ENCODE measurements at regions not wholly inside any gene's neighbourhood (a gene's known extent, or its start where the extent isn't known, plus 50 kb on each side); places are given as distances from the start of the nearest gene placed in this dataset.
"Not testable (repeated sequence)": the region's sequence is repeated elsewhere in the genome, so short reads cannot be mapped to it uniquely, and the experiment has no call there.

GRCh38 chr2:132276571-132276981 lies 114.8 kb upstream of the ANKRD30BL start:
- Histone ChIP-seq H3K9me2 (replicated peaks; ENCODE audit: insufficient read depth, low read length) (no peaks in the 10 kb centered on the region), H3K36me3 (ENCODE audit: insufficient read depth, low read length) (no peaks in the 10 kb centered on the region), H3K4me1 (ENCODE audit: low read length) (peaks cover 25% of the 10 kb centered on the region), H3K9me3 (ENCODE audit: low read length) (peaks cover 7% of the 10 kb centered on the region; the same call in 1 of the 2 replicates), H3K79me2 (ENCODE audit: low read length) (no peaks in the 10 kb centered on the region), H3K27me3 (ENCODE audit: low read length) (no peaks in the 10 kb centered on the region), H2AFZ (ENCODE audit: low read length) (no peak overlapping the region), H3K9ac (ENCODE audit: low read length) (peak overlapping the region; percentile 56; the same call in 1 of the 2 replicates), H4K20me1 (ENCODE audit: insufficient read depth, low read depth, low read length) (no peaks in the 10 kb centered on the region), H3K4me3 (ENCODE audit: low read length) (no peak overlapping the region; the same call in 1 of the 2 replicates), H3K27ac (ENCODE audit: low read length) (peak overlapping the region; percentile 97), H3K4me2 (ENCODE audit: low read depth, low read length, poor library complexity, severe bottlenecking) (peak overlapping the region; percentile 48)
- DNase-seq: peak; percentile 95

DNA sequence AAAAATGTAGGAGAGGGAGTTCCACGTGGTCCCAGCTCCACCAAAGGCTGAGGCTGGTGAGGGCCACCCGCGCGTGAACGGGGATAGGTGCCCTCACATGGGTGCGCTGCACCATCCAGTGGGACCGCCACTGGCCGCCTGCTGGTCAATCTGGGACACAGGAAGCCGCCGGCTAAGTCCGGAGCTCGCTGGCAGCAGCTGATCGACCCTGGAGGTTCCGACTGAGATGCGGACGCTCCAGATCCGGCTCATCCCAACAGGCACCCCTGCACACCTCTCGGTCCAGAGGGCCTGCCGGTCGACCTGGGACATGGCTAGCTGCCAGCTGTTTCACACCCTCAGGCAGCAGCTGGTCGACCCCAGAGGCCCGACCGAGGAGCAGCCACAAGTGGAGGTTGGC lies 116.5 kb upstream of the ANKRD30BL start:
- no peaks in the 10 kb centered on the region for H3K79me2 ChIP-seq (ENCODE audit: low read length)
- H3K9me3 ChIP-seq (ENCODE audit: low read length): peaks cover 7% of the 10 kb centered on the region; the same call in 1 of the 2 replicates
- H3K9ac ChIP-seq (ENCODE audit: low read length): no peak overlapping the region
- no peaks in the 10 kb centered on the region for H4K20me1 ChIP-seq (ENCODE audit: insufficient read depth, low read depth, low read length)
- no peaks in the 10 kb centered on the region for H3K36me3 ChIP-seq (ENCODE audit: insufficient read depth, low read length)
- no peak for DNase-seq
- H3K27me3 ChIP-seq (ENCODE audit: low read length): no peaks in the 10 kb centered on the region
- no peak overlapping the region for H2AFZ ChIP-seq (ENCODE audit: low read length)
- H3K4me2 ChIP-seq (ENCODE audit: low read depth, low read length, poor library complexity, severe bottlenecking): no peak overlapping the region
- peak overlapping the region; percentile 97 for H3K27ac ChIP-seq (ENCODE audit: low read length)
- H3K9me2 ChIP-seq (replicated peaks; ENCODE audit: insufficient read depth, low read length): no peaks in the 10 kb centered on the region
- peaks cover 33% of the 10 kb centered on the region for H3K4me1 ChIP-seq (ENCODE audit: low read length)
- no peak overlapping the region for H3K4me3 ChIP-seq (ENCODE audit: low read length)

GRCh38 chr2:132279344-132279743 lies 117.6 kb upstream of the ANKRD30BL start:
- H3K9me2 ChIP-seq (replicated peaks; ENCODE audit: insufficient read depth, low read length): no peaks in the 10 kb centered on the region
- no peak overlapping the region for H3K4me3 ChIP-seq (ENCODE audit: low read length)
- no peaks in the 10 kb centered on the region for H3K36me3 ChIP-seq (ENCODE audit: insufficient read depth, low read length)
- H4K20me1 ChIP-seq (ENCODE audit: insufficient read depth, low read depth, low read length): no peaks in the 10 kb centered on the region
- no peak overlapping the region for H3K27ac ChIP-seq (ENCODE audit: low read length)
- no peak for DNase-seq
- no peaks in the 10 kb centered on the region for H3K79me2 ChIP-seq (ENCODE audit: low read length)
- H3K4me2 ChIP-seq (ENCODE audit: low read depth, low read length, poor library complexity, severe bottlenecking): no peak overlapping the region
- H3K4me1 ChIP-seq (ENCODE audit: low read length): peaks cover 33% of the 10 kb centered on the region
- no peak overlapping the region for H3K9ac ChIP-seq (ENCODE audit: low read length)
- peaks cover 7% of the 10 kb centered on the region; the same call in 1 of the 2 replicates for H3K9me3 ChIP-seq (ENCODE audit: low read length)
- no peak overlapping the region for H2AFZ ChIP-seq (ENCODE audit: low read length)
- no peaks in the 10 kb centered on the region for H3K27me3 ChIP-seq (ENCODE audit: low read length)

DNA sequence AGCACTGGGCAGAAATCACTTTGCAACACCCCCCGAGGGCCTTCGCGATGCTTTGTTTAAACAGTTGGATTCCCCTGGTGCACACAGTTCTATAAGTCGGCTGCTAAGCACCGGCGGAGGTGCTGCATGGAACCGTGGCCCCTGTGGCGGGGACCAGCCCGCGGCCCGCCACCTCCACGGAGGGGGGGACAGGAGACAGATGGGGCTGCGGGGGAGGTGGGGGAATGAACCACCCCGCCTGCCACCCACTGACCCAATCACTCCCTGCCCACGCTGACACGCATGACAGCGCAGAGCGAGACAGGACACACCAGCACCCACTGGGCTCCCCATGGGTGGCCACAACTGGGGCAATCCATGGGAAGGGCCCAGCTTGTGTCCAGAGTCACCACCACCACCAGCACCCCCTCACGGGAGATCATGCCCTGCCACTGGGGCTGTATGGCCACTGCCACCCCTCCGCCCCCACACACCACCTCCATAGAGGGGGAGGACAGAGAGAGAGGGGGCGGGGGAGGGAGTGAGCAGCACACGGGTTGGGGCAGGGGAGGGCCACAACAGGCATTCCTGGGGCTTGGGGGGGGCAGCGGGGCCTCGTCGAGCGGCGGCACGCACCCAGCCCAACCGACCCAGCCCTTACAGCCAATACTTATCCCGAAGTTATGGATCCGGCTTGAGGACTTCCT lies 118.3 kb upstream of the ANKRD30BL start:
- peaks cover 33% of the 10 kb centered on the region for H3K4me1 ChIP-seq (ENCODE audit: low read length)
- DNase-seq: no peak
- no peaks in the 10 kb centered on the region for H3K27me3 ChIP-seq (ENCODE audit: low read length)
- no peak overlapping the region for H3K9ac ChIP-seq (ENCODE audit: low read length)
- H3K4me3 ChIP-seq (ENCODE audit: low read length): no peak overlapping the region
- H4K20me1 ChIP-seq (ENCODE audit: insufficient read depth, low read depth, low read length): no peaks in the 10 kb centered on the region
- no peaks in the 10 kb centered on the region for H3K9me2 ChIP-seq (replicated peaks; ENCODE audit: insufficient read depth, low read length)
- H3K4me2 ChIP-seq (ENCODE audit: low read depth, low read length, poor library complexity, severe bottlenecking): no peak overlapping the region
- H3K9me3 ChIP-seq (ENCODE audit: low read length): peaks cover 7% of the 10 kb centered on the region; the same call in 1 of the 2 replicates
- no peaks in the 10 kb centered on the region for H3K79me2 ChIP-seq (ENCODE audit: low read length)
- H2AFZ ChIP-seq (ENCODE audit: low read length): no peak overlapping the region
- H3K27ac ChIP-seq (ENCODE audit: low read length): no peak overlapping the region
- no peaks in the 10 kb centered on the region for H3K36me3 ChIP-seq (ENCODE audit: insufficient read depth, low read length)

DNA sequence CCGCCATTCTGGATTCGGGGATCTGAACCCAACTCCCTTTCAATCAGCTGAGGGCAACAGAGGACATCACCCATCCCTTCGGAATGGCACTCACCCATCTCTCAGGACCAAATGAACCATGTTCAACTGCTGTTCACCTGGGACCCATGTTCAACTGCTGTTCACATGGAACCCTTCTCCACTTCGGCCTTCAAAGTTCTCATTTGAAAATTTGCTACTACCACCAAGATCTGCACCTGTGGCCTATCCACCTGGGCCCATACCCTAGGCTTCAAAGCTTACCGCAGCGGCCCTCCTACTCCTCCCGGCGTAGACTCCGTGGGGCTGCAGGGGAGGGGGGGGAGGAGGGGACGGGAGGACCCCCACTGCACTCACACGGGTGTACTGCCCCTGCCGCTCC lies 119.2 kb upstream of the ANKRD30BL start:
- Histone ChIP-seq H3K4me3 (ENCODE audit: low read length) (no peak overlapping the region), H3K9ac (ENCODE audit: low read length) (no peak overlapping the region), H3K4me1 (ENCODE audit: low read length) (peaks cover 25% of the 10 kb centered on the region), H3K4me2 (ENCODE audit: low read depth, low read length, poor library complexity, severe bottlenecking) (no peak overlapping the region), H3K27ac (ENCODE audit: low read length) (no peak overlapping the region), H2AFZ (ENCODE audit: low read length) (no peak overlapping the region), H3K27me3 (ENCODE audit: low read length) (no peaks in the 10 kb centered on the region), H4K20me1 (ENCODE audit: insufficient read depth, low read depth, low read length) (no peaks in the 10 kb centered on the region), H3K79me2 (ENCODE audit: low read length) (no peaks in the 10 kb centered on the region), H3K9me3 (ENCODE audit: low read length) (peaks cover 7% of the 10 kb centered on the region; the same call in 1 of the 2 replicates), H3K36me3 (ENCODE audit: insufficient read depth, low read length) (no peaks in the 10 kb centered on the region), H3K9me2 (replicated peaks; ENCODE audit: insufficient read depth, low read length) (no peaks in the 10 kb centered on the region)
- DNase-seq: peak; percentile 53

GRCh38 chr2:132282104-132282503 lies 120.4 kb upstream of the ANKRD30BL start:
- H3K4me2 ChIP-seq (ENCODE audit: low read depth, low read length, poor library complexity, severe bottlenecking); DNase-seq; H3K9me2 ChIP-seq (replicated peaks; ENCODE audit: insufficient read depth, low read length); H3K27me3 ChIP-seq (ENCODE audit: low read length); H4K20me1 ChIP-seq (ENCODE audit: insufficient read depth, low read depth, low read length); H3K9ac ChIP-seq (ENCODE audit: low read length); H3K79me2 ChIP-seq (ENCODE audit: low read length); H3K36me3 ChIP-seq (ENCODE audit: insufficient read depth, low read length); H3K4me3 ChIP-seq (ENCODE audit: low read length); H2AFZ ChIP-seq (ENCODE audit: low read length); H3K9me3 ChIP-seq (ENCODE audit: low read length); H3K27ac ChIP-seq (ENCODE audit: low read length): not testable (repeated sequence)
- peaks cover 15% of the 10 kb centered on the region for H3K4me1 ChIP-seq (ENCODE audit: low read length)

GRCh38 chr2:132282911-132283310 lies 121.2 kb upstream of the ANKRD30BL start:
- Histone ChIP-seq H3K4me2 (ENCODE audit: low read depth, low read length, poor library complexity, severe bottlenecking) (no peak overlapping the region), H3K27me3 (ENCODE audit: low read length) (no peaks in the 10 kb centered on the region), H2AFZ (ENCODE audit: low read length) (no peak overlapping the region), H3K9me2 (replicated peaks; ENCODE audit: insufficient read depth, low read length) (no peaks in the 10 kb centered on the region), H3K27ac (ENCODE audit: low read length) (no peak overlapping the region), H3K9me3 (ENCODE audit: low read length) (peaks cover 7% of the 10 kb centered on the region; the same call in 1 of the 2 replicates), H3K4me3 (ENCODE audit: low read length) (no peak overlapping the region), H3K4me1 (ENCODE audit: low read length) (peaks cover 9% of the 10 kb centered on the region), H4K20me1 (ENCODE audit: insufficient read depth, low read depth, low read length) (no peaks in the 10 kb centered on the region), H3K9ac (ENCODE audit: low read length) (no peak overlapping the region), H3K79me2 (ENCODE audit: low read length) (no peaks in the 10 kb centered on the region), H3K36me3 (ENCODE audit: insufficient read depth, low read length) (no peaks in the 10 kb centered on the region)
- DNase-seq: no peak

- H2AFZ ChIP-seq (ENCODE audit: low read length); H3K9me2 ChIP-seq (replicated peaks; ENCODE audit: insufficient read depth, low read length); H3K27ac ChIP-seq (ENCODE audit: low read length); H3K79me2 ChIP-seq (ENCODE audit: low read length); DNase-seq; H3K9ac ChIP-seq (ENCODE audit: low read length); H3K27me3 ChIP-seq (ENCODE audit: low read length); H3K36me3 ChIP-seq (ENCODE audit: insufficient read depth, low read length); H3K4me3 ChIP-seq (ENCODE audit: low read length); H4K20me1 ChIP-seq (ENCODE audit: insufficient read depth, low read depth, low read length); H3K4me2 ChIP-seq (ENCODE audit: low read depth, low read length, poor library complexity, severe bottlenecking); H3K9me3 ChIP-seq (ENCODE audit: low read length): not testable (repeated sequence)
- peaks cover 14% of the 10 kb centered on the region for H3K4me1 ChIP-seq (ENCODE audit: low read length)
Measured at GRCh38 chr2:132286289-132286911, 124.6 kb upstream of the ANKRD30BL start.
